ENCODE measurements at regions not wholly inside any gene's neighbourhood (a gene's known extent, or its start where the extent isn't known, plus 50 kb on each side); places are given as distances from the start of the nearest gene placed in this dataset.

- TF ChIP-seq CTCF (conservative IDR thresholded peaks at IDR 0.05; ENCODE audit: control insufficient read depth, insufficient read depth, low read depth, low read length), result no peak
- peak; percentile 8 for DNase-seq (ENCODE audit: low read depth)
- no peak overlapping the region for H3K4me3 ChIP-seq (ENCODE audit: control insufficient read depth, low read depth, low read length)
Observed at GRCh38 chr16:65342231-65342866, 220.5 kb upstream of the CDH11 start.

GRCh38 chr16:65339062-65339461 is 217.2 kb upstream of the CDH11 start:
- no peak for TF ChIP-seq CTCF (conservative IDR thresholded peaks at IDR 0.05; ENCODE audit: control insufficient read depth, insufficient read depth, low read depth, low read length)
- H3K4me3 ChIP-seq (ENCODE audit: control insufficient read depth, low read depth, low read length), result no peak overlapping the region
- DNase-seq (ENCODE audit: low read depth), result no peak

- peak; percentile 41 for DNase-seq (ENCODE audit: low read depth)
- H3K4me3 ChIP-seq (ENCODE audit: control insufficient read depth, low read depth, low read length), result no peak overlapping the region
- no peak for TF ChIP-seq CTCF (conservative IDR thresholded peaks at IDR 0.05; ENCODE audit: control insufficient read depth, insufficient read depth, low read depth, low read length)
Observed at GRCh38 chr16:65336160-65336559, 214.3 kb upstream of the CDH11 start.

- H3K4me3 ChIP-seq (ENCODE audit: control insufficient read depth, low read depth, low read length), result no peak overlapping the region
- no peak for TF ChIP-seq CTCF (conservative IDR thresholded peaks at IDR 0.05; ENCODE audit: control insufficient read depth, insufficient read depth, low read depth, low read length)
- DNase-seq (ENCODE audit: low read depth), result no peak
Observed at GRCh38 chr16:65334081-65334480, 212.2 kb upstream of the CDH11 start.

- H3K4me3 ChIP-seq (ENCODE audit: control insufficient read depth, low read depth, low read length), result no peak overlapping the region
- no peak for DNase-seq (ENCODE audit: low read depth)
- TF ChIP-seq CTCF (conservative IDR thresholded peaks at IDR 0.05; ENCODE audit: control insufficient read depth, insufficient read depth, low read depth, low read length), result no peak
Observed at GRCh38 chr16:65333283-65333682, 211.4 kb upstream of the CDH11 start.

- no peak overlapping the region for H3K4me3 ChIP-seq (ENCODE audit: control insufficient read depth, low read depth, low read length)
Observed at GRCh38 chr16:65327346-65327745, 205.5 kb upstream of the CDH11 start.

More at GRCh38 chr16:65327346-65327745, 205.5 kb upstream of the CDH11 start:
- no peak for DNase-seq (ENCODE audit: low read depth)
- no peak for TF ChIP-seq CTCF (conservative IDR thresholded peaks at IDR 0.05; ENCODE audit: control insufficient read depth, insufficient read depth, low read depth, low read length)

Data from fibroblast of mammary gland (primary cell).